KOPT-K1 (cell line): ENCODE measurements at regions not wholly inside any gene's neighbourhood (a gene's known extent, or its start where the extent isn't known, plus 50 kb on each side); places are given as distances from the start of the nearest gene placed in this dataset.

Source experiments
- H3K27ac ChIP-seq: fragments of 200-600 bp; sonication (generic); 2 replicates; pipeline ENCODE4 v1.5.1; 2016; ENCODE audit warnings: antibody characterized with exemption, mild to moderate bottlenecking, low read depth, low read length; ENCODE audit not compliant: poor library complexity, severe bottlenecking
- H3K36me3 ChIP-seq: fragments of 200-600 bp; sonication (generic); 2 replicates; pipeline ENCODE4 v1.5.1; 2017; ENCODE audit warnings: antibody characterized with exemption, mild to moderate bottlenecking, low read length, moderate library complexity; ENCODE audit not compliant: insufficient read depth
- H3K9me3 ChIP-seq: fragments of 200-600 bp; sonication (generic); 2 replicates; pipeline ENCODE4 v1.5.1; 2017; ENCODE audit warnings: antibody characterized with exemption, low read length, mild to moderate bottlenecking; ENCODE audit not compliant: insufficient read depth, poor library complexity, severe bottlenecking

DNA sequence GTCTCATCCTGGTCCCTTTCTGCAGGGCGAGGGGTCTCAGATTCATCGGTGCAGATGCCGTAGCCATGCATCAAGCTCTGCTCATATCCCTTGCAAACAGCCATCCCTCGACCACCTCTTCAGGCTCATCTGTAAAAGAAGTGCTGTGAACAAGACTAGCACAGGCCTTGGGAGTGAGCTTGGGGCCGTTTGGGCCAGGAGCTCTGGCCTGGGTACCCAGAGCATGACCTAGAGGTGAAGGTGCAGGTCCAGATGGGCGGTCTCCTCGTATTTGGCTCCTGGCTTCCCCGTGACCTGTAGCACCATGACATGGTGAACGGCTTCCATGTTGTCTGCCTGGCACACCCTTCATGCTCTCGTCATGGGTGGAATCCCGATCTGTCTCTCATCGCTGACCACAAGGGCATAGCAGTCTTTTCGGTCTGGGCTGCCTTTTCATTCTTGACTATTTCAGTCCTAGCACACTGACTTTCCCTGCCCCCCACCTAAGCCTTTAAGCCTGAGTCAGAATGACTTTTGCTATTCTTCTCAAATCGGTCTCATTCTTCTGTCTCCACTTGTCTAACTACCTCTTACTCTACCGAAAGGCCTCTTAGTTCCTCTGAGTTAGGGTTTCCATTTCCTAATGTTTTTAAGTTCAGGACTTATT, 216.0 kb downstream of the FOXL1 start:
- no peak overlapping the region for H3K27ac ChIP-seq
- H3K9me3 ChIP-seq: no peaks in the 10 kb centered on the region
- no peaks in the 10 kb centered on the region for H3K36me3 ChIP-seq

DNA sequence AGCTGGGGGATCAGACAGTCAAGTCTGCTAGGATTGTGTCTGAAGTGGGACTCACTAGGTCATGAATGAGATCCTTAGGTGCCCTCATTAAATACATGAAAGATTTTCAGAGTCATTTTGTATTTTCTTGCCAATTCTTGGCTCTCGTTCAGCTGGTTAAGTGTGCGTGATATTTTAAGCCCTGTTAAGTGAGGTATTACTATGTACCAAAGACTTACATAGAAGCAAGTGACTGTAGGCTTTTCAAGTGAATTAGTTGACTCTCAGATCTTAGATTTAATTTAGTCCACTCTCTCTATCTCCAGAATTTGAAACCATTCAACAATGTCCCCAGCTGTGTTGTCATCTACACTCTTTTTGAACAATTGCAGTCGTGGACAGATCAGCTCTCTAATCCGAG, 219.4 kb downstream of the FOXL1 start:
- H3K9me3 ChIP-seq: no peaks in the 10 kb centered on the region
- H3K27ac ChIP-seq: no peak overlapping the region
- no peaks in the 10 kb centered on the region for H3K36me3 ChIP-seq

DNA sequence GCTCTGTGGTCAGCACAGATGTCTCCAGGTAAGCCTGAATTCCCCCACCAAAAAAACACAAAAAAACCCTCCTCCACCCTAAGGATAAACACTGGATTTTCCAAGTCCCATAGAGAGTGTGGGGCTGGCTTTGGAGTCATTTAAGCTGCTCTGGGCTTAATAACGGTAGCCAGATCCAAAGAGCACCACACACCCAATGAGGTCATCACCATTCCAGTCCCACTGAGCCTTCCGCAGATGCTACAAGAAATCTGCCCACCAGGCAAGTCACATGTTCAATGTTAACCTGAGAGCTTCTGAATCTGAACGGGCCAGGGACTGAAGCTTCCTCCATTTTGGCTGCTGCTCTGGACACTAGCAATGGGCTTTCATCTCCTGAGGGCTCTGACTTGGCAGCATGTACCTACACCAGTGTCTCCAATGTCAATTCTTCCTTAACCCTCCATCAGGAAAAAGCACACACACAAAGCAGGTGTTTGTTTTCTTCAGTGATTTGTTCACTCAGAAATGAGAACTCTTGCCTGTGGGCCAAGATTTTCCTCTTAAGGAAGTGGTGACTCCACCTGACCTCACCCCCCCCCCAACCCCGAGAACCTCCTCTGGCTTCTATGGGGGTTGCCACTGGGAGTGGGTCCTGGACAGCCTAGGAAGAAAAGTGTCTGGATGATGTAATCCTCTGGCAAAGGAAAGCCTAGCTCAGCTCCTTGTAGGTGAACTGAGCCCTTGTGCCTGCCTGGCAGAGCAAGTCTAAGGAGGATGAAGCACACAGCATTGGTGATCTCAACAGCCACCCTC, 220.1 kb downstream of the FOXL1 start:
- Histone ChIP-seq H3K36me3 (no peaks in the 10 kb centered on the region), H3K9me3 (no peaks in the 10 kb centered on the region), H3K27ac (no peak overlapping the region)

DNA sequence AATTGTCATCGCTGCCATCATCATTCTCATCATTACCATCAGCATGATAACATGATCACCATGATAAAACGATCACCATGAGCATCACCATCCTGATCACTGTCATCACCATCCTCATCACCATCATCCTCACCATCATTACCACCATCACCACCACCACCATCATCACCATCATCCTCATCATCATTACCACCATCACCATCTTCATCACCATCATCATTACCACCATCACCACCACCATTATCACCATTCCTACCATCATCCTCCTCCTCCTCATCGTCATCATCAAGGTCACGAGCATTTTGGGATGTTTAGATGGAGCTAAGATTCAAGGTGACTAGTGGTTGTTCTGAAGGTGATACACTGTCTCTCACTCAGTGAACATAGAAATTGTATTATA, 221.0 kb downstream of the FOXL1 start:
- no peaks in the 10 kb centered on the region for H3K36me3 ChIP-seq
- H3K27ac ChIP-seq: no peak overlapping the region
- H3K9me3 ChIP-seq: no peaks in the 10 kb centered on the region

DNA sequence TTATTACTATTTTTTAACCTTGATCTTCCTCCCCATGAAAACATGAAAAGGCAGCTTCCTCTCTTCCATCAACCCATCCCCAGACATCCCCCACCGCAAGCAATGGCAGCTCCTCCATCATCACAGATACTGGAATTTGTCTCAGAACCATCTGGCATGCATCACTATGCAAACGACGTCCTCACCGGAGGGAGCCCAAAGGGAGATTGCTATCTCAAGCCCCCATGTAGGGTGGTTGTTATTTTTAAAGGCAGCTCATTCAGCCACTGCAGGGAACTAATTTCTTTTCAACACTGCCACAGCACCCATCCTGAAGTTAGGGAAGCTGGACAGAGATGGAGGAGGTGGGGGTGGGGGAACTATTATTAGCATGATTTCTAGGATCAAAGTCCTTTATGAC, 222.5 kb downstream of the FOXL1 start:
- Histone ChIP-seq H3K27ac (no peak overlapping the region), H3K9me3 (peaks cover 2% of the 10 kb centered on the region), H3K36me3 (no peaks in the 10 kb centered on the region)

DNA sequence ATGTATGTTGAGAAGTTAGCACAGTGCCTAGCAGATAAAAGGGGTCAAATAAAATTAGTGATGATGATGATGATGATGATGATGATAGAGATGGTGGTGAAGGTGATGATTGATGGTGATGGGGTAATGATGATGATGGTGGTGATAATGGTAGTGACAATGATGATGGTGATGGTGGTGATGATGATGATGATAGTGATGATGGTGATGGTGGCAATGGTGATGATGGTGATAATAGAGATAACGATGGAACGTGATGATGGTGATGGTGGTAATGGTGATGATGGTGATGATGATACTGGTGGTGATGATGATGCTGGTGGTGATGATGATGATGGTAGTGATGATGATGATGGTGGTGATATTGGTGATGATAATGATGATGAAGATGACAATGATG, 223.7 kb downstream of the FOXL1 start:
- peaks cover 3% of the 10 kb centered on the region for H3K9me3 ChIP-seq
- H3K36me3 ChIP-seq: no peaks in the 10 kb centered on the region
- no peak overlapping the region for H3K27ac ChIP-seq

DNA sequence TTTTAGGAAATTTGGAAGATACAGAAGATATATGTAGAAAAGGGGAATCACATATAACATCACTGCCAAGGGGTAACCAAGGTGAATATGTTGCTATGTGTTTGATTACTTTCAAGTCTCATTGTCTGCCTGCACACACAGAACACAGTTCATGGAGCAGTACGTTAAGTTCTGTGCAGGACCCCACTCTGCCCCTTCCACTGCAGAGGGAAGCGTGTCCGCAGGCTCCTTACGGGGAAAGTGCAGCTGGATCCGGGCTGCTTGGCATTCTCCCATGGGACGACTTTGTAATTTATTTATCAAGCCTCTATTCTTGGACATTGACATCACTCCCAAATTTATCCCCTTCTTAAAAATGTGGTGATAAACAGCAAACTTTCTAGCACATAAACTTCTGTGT, 226.8 kb downstream of the FOXL1 start:
- no peaks in the 10 kb centered on the region for H3K36me3 ChIP-seq
- no peak overlapping the region for H3K27ac ChIP-seq

DNA sequence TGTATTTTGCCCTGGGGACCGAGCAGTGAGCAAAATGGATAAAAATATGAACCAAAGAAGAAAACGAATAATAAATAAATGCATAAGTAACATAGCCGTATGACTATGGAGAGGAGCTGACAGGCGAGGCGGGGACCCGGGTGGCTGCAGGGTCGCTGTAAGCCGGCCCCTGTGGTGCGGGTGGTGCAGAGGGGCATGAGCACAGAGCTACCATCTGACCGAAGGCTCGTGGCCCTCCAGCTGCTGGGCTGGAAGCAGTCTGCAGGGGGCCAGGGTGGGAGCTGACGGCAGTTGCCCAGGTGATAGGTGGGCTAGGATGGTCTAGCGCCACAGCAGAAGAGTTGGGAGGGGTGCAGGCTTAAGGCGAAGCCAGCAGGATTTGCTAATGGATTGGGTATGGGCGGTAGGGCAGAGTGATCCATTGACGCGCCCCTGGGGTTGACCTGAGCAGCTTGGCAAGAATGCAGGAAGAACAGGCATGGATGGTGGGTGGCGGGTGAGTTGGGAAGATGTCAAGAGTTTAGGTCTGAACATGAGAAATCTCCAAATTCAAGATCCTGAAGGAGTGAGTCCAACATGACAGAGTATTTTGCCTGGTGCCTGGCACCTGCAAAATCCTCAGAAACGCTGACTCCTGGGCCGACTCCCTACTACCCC, 228.0 kb downstream of the FOXL1 start:
- H3K27ac ChIP-seq: no peak overlapping the region
- H3K9me3 ChIP-seq: peaks cover 3% of the 10 kb centered on the region
- H3K36me3 ChIP-seq: no peaks in the 10 kb centered on the region

More for the DNA sequence above, 226.8 kb downstream of the FOXL1 start:
- peaks cover 3% of the 10 kb centered on the region for H3K9me3 ChIP-seq

DNA sequence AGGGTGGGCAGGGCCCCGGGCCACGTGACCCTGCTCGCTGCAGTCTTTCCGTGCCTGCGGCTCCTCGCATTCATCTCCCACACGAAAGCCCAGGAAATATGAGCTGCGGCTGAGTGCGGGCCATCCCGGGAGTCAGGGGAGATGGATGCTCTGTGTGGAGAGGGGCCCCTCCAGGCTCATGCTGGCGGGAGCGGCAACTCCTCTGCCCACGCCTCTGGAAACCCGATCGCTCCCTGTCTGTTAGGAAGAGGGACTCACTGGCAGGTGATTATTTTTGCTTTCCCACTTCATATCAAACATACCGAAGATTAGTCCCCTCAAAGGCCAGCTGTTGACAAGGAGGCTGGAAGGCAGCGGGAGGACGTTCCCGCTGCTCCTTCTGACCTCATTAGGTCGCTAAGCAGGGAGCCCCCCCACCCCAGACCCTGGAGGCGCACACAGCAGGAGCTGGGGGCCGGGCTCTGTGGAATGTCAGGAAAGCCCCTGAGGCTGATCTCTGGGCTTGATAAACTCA, 228.5 kb downstream of the FOXL1 start:
- peaks cover 3% of the 10 kb centered on the region for H3K9me3 ChIP-seq
- no peaks in the 10 kb centered on the region for H3K36me3 ChIP-seq
- H3K27ac ChIP-seq: no peak overlapping the region

DNA sequence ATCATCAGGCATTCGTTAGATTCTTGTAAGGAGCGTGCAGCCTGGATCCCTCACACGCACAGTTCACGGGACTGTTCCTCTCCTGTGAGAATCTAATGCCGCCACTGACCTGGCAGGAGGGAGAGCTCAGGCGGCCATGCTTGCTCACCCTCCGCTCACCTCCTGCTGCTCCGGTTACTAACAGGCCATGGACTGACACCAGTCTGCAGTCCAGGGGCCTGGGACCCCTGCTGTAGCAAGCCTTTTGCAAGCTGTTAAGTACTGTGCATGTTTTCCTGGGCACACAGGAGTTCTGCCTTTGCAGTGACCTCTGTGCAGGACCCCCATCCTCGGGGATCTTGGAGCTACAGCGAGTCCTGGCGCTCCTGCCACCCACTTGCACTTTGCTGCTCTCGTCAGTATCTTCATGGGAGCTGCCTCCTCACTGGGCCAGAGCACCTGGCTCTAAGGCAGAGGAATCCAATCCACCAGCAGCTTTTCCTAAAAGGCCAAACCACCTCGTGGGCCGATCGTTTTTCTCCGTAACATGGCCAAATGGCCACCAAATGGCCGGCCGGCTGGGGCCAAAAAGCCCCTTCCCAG, 230.6 kb downstream of the FOXL1 start:
- H3K9me3 ChIP-seq: peaks cover 3% of the 10 kb centered on the region
- H3K36me3 ChIP-seq: no peaks in the 10 kb centered on the region
- no peak overlapping the region for H3K27ac ChIP-seq

DNA sequence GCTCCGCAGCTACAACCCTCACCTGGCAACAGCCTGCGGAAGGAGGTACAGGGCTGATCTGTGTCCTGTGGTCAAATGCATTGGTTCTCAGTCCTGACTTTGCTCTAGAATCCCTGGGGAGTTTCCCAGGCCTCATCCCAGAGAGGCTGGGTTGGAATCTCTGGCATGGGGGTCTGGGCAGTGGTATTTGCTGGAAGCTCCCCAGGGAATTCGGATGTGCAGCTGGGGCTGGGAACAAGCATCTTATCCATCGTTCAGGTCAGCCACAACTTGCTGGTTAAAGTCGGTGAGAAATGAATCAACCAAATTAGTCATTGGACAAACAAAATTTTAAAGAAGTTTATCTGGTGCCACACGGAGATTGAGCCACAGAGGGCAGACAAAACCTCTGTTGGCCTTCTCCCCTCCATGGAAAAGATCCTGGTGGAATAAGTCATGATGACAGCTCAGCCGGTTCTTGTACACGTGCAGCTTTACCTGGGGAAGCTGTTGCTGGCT, 231.2 kb downstream of the FOXL1 start:
- Histone ChIP-seq H3K36me3 (no peaks in the 10 kb centered on the region), H3K27ac (no peak overlapping the region), H3K9me3 (peaks cover 3% of the 10 kb centered on the region)

DNA sequence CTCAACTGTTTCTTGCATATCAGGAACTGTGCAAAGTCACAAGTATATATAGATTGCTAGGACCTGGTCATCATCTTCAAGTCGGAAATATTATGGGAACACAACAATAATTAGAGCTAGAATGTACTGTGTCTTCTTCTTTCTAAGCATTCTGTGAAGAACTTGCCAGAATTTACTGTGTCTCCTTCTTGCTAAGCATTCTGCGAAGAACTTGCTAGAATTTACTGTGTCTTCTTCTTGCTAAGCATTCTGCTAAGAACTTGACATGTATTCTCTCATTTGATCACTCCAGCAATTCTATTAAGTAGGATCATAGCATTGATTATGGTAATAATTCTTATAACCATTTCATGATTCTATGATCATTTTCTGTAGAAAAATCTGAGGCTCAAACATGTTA, 231.7 kb downstream of the FOXL1 start:
- no peak overlapping the region for H3K27ac ChIP-seq
- H3K36me3 ChIP-seq: no peaks in the 10 kb centered on the region
- peaks cover 3% of the 10 kb centered on the region for H3K9me3 ChIP-seq

DNA sequence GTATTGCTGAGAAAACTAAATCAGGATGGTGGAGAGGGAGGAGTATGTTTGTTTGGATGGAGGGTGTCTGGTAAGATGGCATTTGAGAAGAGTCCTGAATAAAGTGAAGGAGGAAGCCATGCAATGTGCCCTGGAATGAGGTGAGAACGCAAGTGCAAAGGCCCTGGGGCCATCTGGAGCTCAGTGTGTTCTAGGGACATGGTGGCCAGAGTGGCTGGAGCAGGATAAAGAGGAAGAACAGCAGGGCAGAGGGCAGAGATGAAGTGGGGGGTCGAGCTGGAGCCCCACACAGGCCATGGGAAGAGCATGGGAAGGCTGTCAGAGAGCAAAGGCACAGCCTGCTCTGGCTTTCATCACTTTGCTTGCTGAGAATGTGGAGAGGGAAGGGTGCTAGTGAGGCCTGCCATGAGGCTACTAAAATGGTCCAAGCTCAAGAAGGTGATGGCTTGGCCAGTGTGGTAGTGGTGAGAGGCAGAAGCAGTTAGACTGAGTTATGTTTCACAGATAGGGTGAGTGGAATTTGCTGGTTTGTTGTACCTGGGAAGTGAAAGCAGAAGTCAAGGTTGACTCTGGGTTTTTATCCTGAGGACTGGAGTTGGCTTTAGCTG, 234.1 kb downstream of the FOXL1 start:
- no peak overlapping the region for H3K27ac ChIP-seq
- H3K36me3 ChIP-seq: no peaks in the 10 kb centered on the region
- H3K9me3 ChIP-seq: no peaks in the 10 kb centered on the region

DNA sequence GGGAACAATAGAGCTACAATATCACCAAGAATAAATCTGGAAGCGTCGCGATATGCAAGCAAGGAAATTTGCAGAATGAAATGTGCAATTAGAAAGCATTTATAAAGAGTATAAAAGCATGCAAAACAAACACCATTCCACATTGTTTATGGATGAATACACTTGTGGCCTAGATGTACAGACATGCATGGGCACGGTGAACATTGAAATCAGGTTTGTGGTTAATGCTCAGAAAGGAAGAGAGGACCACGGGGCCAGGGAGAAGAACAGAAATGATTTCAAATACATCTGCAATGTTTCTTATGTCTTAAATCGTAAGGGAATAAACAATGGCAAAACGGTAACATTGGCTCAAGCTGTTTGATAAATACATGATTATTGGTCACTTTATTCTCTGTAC, 235.9 kb downstream of the FOXL1 start:
- Histone ChIP-seq H3K9me3 (no peaks in the 10 kb centered on the region), H3K27ac (no peak overlapping the region), H3K36me3 (no peaks in the 10 kb centered on the region)
